ENCODE measurements at regions not wholly inside any gene's neighbourhood (a gene's known extent, or its start where the extent isn't known, plus 50 kb on each side); places are given as distances from the start of the nearest gene placed in this dataset.

- TF ChIP-seq, protein P1, sequence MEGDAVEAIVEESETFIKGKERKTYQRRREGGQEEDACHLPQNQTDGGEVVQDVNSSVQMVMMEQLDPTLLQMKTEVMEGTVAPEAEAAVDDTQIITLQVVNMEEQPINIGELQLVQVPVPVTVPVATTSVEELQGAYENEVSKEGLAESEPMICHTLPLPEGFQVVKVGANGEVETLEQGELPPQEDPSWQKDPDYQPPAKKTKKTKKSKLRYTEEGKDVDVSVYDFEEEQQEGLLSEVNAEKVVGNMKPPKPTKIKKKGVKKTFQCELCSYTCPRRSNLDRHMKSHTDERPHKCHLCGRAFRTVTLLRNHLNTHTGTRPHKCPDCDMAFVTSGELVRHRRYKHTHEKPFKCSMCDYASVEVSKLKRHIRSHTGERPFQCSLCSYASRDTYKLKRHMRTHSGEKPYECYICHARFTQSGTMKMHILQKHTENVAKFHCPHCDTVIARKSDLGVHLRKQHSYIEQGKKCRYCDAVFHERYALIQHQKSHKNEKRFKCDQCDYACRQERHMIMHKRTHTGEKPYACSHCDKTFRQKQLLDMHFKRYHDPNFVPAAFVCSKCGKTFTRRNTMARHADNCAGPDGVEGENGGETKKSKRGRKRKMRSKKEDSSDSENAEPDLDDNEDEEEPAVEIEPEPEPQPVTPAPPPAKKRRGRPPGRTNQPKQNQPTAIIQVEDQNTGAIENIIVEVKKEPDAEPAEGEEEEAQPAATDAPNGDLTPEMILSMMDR (IDR thresholded peaks at IDR 0.05; ENCODE audit: borderline replicate concordance, extremely low read depth, low read length, poor library complexity, severe bottlenecking) = no peak
- TF ChIP-seq EZH2 (IDR thresholded peaks at IDR 0.05; ENCODE audit: borderline replicate concordance, low read depth, low read length, severe bottlenecking) = no peak
Observed at GRCh38 chr7:131203291-131203976, 124.2 kb upstream of the MKLN1 start.
